Vagina (tissue), 2 donors: ENCODE measurements at regions not wholly inside any gene's neighbourhood (a gene's known extent, or its start where the extent isn't known, plus 50 kb on each side); places are given as distances from the start of the nearest gene placed in this dataset.

Experiments
- DNase-seq, 2 donors: peaks; one replicate each; pipeline ENCODE4 v3.0.0-alpha.2; 2017; ENCODE audit errors: extremely low spot score in 2 of 2
- H3K27ac ChIP-seq: fragments of 200-600 bp; sonication (generic); one replicate; pipeline ENCODE4 v1.5.1; 2019
- H3K27me3 ChIP-seq: fragments of 200-600 bp; sonication (generic); one replicate; pipeline ENCODE4 v1.5.1; 2019
- H3K36me3 ChIP-seq, 2 donors: fragments of 200-600 bp; sonication (generic); one replicate each; pipeline ENCODE4 v1.5.1; 2017 to 2019
- H3K4me1 ChIP-seq: fragments of 200-600 bp; sonication (generic); one replicate; pipeline ENCODE4 v1.5.1; 2019
- H3K4me3 ChIP-seq, 2 donors: fragments of 200-600 bp; sonication (generic); 1 replicate in 1 of 2; 2 replicates in 1 of 2; pipeline ENCODE4 v1.5.1; 2016 to 2019
- H3K9me3 ChIP-seq: fragments of 200-600 bp; sonication (generic); one replicate; pipeline ENCODE4 v1.5.1; 2019
- CTCF ChIP-seq, 3 experiments: fragments of 450-650 bp in 2 of 3; fragments of 200-600 bp in 1 of 3; sonication (generic) in 1 of 3; IDR thresholded peaks; one replicate each; pipeline ENCODE4 v1.5.1; 2017 to 2019; ENCODE audit warnings: antibody characterized with exemption in 3 of 3, mild to moderate bottlenecking in 2 of 3, moderate library complexity in 2 of 3
- POLR2A ChIP-seq, 2 donors: fragments of 450-650 bp; IDR thresholded peaks; one replicate each; pipeline ENCODE4 v1.6.1; 2017; ENCODE audit warnings: antibody characterized with exemption in 2 of 2, mild to moderate bottlenecking in 2 of 2, moderate library complexity in 2 of 2
- POLR2AphosphoS5 ChIP-seq, 2 donors: sonication (generic); formaldehyde crosslinking; IDR thresholded peaks; one replicate each; pipeline ENCODE4 v1.9.0; 2017; ENCODE audit warnings: antibody characterized with exemption in 2 of 2, mild to moderate bottlenecking in 2 of 2, low read depth in 1 of 2; ENCODE audit not compliant: insufficient read depth in 1 of 2
- intact Hi-C: fragments of 100-400 bp; cut with DNase I; formaldehyde crosslinking; loops from one replicate; pipeline ENCODE4 v1.15.1; 2023

- Histone ChIP-seq H3K27ac (no peak overlapping the region), H3K9me3 (no peaks in the 10 kb centered on the region), H3K4me1 (no peaks in the 10 kb centered on the region), H3K27me3 (no peaks in the 10 kb centered on the region), H3K4me3 (no peak overlapping the region), H3K36me3 (no peaks in the 10 kb centered on the region)
- DNase-seq = no peak
- intact Hi-C loops = no loop called here
- no peak for TF ChIP-seq CTCF (IDR thresholded peaks at IDR 0.05)
- no peak for TF ChIP-seq POLR2AphosphoS5 (IDR thresholded peaks at IDR 0.05; ENCODE audit: insufficient read depth in 1 of 2, low read depth in 1 of 2)
- no peak for TF ChIP-seq POLR2A (IDR thresholded peaks at IDR 0.05)
Measured at GRCh38 chr5:51202161-51202560, 181.1 kb upstream of the ISL1 start.

GRCh38 chr5:51203598-51203997, 179.7 kb upstream of the ISL1 start:
- no peaks in the 10 kb centered on the region for H3K4me1 ChIP-seq
- TF ChIP-seq CTCF (IDR thresholded peaks at IDR 0.05) (no peak), POLR2AphosphoS5 (IDR thresholded peaks at IDR 0.05; ENCODE audit: insufficient read depth in 1 of 2, low read depth in 1 of 2) (no peak), POLR2A (IDR thresholded peaks at IDR 0.05) (no peak)
- H3K36me3 ChIP-seq = no peaks in the 10 kb centered on the region
- DNase-seq = no peak
- intact Hi-C loops = no loop called here
- no peak overlapping the region for H3K27ac ChIP-seq
- no peaks in the 10 kb centered on the region for H3K9me3 ChIP-seq
- no peaks in the 10 kb centered on the region for H3K27me3 ChIP-seq
- H3K4me3 ChIP-seq = no peak overlapping the region

GRCh38 chr5:51208296-51208695, 175.0 kb upstream of the ISL1 start:
- DNase-seq = no peak
- TF ChIP-seq POLR2AphosphoS5 (IDR thresholded peaks at IDR 0.05; ENCODE audit: insufficient read depth in 1 of 2, low read depth in 1 of 2) (no peak), POLR2A (IDR thresholded peaks at IDR 0.05) (no peak), CTCF (IDR thresholded peaks at IDR 0.05) (no peak)
- no peaks in the 10 kb centered on the region for H3K4me1 ChIP-seq
- no peaks in the 10 kb centered on the region for H3K9me3 ChIP-seq
- H3K4me3 ChIP-seq = no peak overlapping the region
- H3K27ac ChIP-seq = no peak overlapping the region
- H3K36me3 ChIP-seq = no peaks in the 10 kb centered on the region
- intact Hi-C loops = no loop called here
- H3K27me3 ChIP-seq = no peaks in the 10 kb centered on the region

- no peak overlapping the region for H3K4me3 ChIP-seq
- H3K4me1 ChIP-seq = no peaks in the 10 kb centered on the region
- intact Hi-C loops = no loop called here
- H3K36me3 ChIP-seq = no peaks in the 10 kb centered on the region
- DNase-seq = no peak
- H3K27me3 ChIP-seq = no peaks in the 10 kb centered on the region
- TF ChIP-seq POLR2A (IDR thresholded peaks at IDR 0.05) = no peak
- no peak for TF ChIP-seq POLR2AphosphoS5 (IDR thresholded peaks at IDR 0.05; ENCODE audit: insufficient read depth in 1 of 2, low read depth in 1 of 2)
- no peak for TF ChIP-seq CTCF (IDR thresholded peaks at IDR 0.05)
- no peaks in the 10 kb centered on the region for H3K9me3 ChIP-seq
- no peak overlapping the region for H3K27ac ChIP-seq
Measured at GRCh38 chr5:51214746-51215145, 168.5 kb upstream of the ISL1 start.

- H3K27ac ChIP-seq = no peak overlapping the region
- TF ChIP-seq POLR2A (IDR thresholded peaks at IDR 0.05) = no peak
- TF ChIP-seq POLR2AphosphoS5 (IDR thresholded peaks at IDR 0.05; ENCODE audit: insufficient read depth in 1 of 2, low read depth in 1 of 2) = no peak
- no peak for TF ChIP-seq CTCF (IDR thresholded peaks at IDR 0.05)
- no peaks in the 10 kb centered on the region for H3K4me1 ChIP-seq
- no peaks in the 10 kb centered on the region for H3K27me3 ChIP-seq
- no peaks in the 10 kb centered on the region for H3K36me3 ChIP-seq
- DNase-seq = no peak
- H3K9me3 ChIP-seq = no peaks in the 10 kb centered on the region
- intact Hi-C loops = no loop called here
- no peak overlapping the region for H3K4me3 ChIP-seq
Measured at GRCh38 chr5:51225789-51226742, 157.2 kb upstream of the ISL1 start.
